ENCODE measurements at regions not wholly inside any gene's neighbourhood (a gene's known extent, or its start where the extent isn't known, plus 50 kb on each side); places are given as distances from the start of the nearest gene placed in this dataset.

DNA sequence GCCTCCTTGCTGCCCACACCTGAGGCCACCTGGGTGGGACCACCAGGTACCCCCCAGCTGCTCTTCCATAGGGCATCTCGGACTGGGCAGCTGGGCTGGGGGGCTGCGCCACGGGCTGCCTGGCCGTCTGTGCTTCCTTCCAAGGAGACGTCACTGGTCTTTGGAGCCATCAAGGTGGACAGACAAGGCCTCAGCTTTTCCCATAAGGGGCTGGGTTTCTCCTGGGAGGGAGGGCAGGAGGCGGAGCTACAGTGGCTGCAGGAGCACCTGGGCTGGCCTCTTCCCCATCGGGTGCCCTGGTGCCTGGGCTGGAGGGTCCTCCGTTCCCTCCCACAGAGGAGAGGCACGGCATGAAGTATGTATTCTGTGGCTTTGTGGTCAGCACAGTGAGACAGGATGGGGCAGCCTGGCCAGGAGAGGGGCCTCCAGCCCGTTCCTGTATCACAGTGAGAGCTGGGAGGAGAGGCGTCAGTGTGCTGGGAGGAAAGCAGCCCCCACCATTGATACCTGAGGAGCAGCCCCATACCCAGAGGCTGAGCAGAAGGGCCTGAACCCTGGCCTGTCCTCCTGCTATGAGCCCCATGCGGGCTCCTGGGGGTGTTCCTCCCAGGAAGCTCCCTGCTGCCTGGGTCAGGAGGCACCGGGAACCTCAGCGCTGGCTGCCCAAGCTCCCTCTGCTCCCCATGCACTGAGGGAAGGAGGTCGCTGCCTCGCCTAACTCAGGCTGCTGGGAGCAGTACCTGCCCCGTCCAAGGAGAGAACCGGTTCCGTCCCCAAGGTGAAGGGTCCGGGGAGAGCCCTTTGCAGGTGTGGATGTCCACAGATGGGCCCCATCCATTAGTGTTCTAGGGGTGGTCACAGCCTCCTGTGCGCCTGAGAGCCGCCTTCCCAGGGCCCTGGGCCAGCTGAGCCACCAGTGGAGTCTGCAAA lies 1075.0 kb downstream of the BRD1 start:
- Mint-ChIP-seq H3K27ac (no peak overlapping the region), H3K4me1 (no peaks in the 10 kb centered on the region), H3K27me3 (peaks cover 3% of the 10 kb centered on the region), H3K36me3 (no peaks in the 10 kb centered on the region), H3K4me3 (no peak overlapping the region), H3K9me3 (peaks cover 0 to 2% (median 0%) of the 10 kb centered on the region in 3 donors)

DNA sequence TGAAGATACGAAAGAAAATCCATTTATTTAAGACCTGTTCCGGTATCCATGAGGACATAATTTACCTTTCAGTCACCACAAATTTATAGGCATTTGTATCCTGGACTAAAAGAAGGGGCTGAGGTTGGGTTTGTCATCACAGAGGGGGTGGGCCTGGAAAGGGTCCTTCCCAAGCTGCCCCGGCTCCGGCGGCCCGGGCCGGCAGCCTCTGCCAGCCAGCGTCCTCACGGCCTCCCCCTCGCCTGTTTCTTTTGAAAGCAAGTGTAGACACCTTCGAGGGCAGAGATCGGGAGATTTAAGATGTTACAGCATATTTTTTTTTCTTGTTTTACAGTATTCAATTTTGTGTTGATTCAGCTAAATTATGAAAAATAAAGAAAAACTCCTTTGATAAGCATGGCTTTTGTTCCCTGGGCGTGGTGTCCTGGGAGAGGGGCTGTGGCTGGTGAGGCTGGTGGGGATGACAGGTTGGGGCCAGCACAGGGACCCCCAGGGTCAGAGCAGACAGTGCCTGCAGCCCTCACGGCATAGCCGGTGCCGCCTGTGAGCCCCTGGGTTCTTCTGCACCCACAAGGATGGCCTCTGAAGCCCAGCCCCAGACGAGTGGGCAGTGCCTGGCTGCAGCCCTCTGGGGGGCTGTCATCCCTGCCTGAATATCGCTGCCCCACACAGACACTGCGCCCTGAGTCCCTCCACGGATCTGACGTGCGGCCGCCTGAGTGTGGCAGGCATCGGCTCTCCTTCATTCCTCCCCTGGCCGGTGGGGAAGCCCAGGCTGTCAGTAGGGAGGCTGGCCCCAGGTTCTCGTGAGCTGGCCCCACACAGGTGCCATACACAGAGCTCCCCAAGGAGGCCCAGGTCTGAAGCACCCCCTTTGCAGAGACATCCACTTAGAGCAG lies 1075.9 kb downstream of the BRD1 start:
- Mint-ChIP-seq H3K9me3 (peaks cover 0 to 2% (median 0%) of the 10 kb centered on the region in 3 donors), H3K27ac (no peak overlapping the region), H3K36me3 (no peaks in the 10 kb centered on the region), H3K4me1 (no peaks in the 10 kb centered on the region), H3K27me3 (peaks cover 3% of the 10 kb centered on the region), H3K4me3 (no peak overlapping the region)

DNA sequence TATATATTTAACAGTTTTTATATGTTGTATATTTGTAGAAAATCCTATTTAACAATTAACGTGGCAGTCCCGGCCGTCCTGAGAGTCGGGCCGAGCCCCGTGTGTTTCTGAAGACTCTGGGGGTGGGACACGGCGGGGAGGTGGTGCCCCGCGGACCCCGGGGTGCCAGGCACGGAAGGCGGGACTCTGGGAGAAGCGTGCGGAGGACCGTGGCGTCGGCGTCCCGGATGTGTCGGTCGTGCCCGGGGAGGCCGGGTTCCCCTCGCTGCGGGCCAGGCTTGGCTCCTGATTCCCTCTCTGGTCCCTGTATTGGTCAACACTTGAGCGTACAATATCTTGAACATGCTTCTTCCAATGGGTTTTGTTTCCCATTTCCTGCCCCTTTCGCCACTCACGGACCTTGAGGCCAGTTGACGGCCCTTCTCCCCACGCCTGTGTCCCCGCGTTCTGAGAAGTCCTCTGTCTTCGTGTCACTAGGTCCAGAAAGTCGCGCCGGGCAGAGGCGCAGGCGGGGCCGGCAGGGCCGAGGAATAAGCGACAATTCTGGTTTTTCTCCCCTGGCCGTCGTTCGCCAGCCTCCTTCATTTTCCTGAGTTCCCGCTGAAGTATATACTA lies 1076.7 kb downstream of the BRD1 start:
- Mint-ChIP-seq H3K4me1 (no peaks in the 10 kb centered on the region), H3K9me3 (peaks cover 0 to 2% (median 0%) of the 10 kb centered on the region in 3 donors), H3K36me3 (no peaks in the 10 kb centered on the region), H3K27me3 (no peaks in the 10 kb centered on the region), H3K4me3 (no peak overlapping the region), H3K27ac (no peak overlapping the region)

DNA sequence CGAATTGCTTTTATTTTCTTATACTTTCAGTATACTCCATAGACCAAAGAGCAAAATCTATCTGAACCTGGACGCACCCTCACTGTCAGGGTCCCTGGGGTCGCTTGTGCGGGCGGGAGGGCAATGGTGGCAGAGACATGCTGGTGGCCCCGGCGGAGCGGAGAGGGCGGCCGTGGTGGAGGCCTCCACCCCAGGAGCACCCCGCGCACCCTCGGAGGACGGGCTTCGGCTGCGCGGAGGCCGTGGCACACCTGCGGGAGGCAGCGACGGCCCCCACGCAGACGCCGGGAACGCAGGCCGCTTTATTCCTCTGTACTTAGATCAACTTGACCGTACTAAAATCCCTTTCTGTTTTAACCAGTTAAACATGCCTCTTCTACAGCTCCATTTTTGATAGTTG lies 1077.4 kb downstream of the BRD1 start:
- Mint-ChIP-seq H3K9me3 (peaks cover 0 to 2% (median 0%) of the 10 kb centered on the region in 3 donors), H3K4me3 (no peak overlapping the region), H3K36me3 (no peaks in the 10 kb centered on the region), H3K27ac (no peak overlapping the region), H3K27me3 (no peaks in the 10 kb centered on the region), H3K4me1 (no peaks in the 10 kb centered on the region)

DNA sequence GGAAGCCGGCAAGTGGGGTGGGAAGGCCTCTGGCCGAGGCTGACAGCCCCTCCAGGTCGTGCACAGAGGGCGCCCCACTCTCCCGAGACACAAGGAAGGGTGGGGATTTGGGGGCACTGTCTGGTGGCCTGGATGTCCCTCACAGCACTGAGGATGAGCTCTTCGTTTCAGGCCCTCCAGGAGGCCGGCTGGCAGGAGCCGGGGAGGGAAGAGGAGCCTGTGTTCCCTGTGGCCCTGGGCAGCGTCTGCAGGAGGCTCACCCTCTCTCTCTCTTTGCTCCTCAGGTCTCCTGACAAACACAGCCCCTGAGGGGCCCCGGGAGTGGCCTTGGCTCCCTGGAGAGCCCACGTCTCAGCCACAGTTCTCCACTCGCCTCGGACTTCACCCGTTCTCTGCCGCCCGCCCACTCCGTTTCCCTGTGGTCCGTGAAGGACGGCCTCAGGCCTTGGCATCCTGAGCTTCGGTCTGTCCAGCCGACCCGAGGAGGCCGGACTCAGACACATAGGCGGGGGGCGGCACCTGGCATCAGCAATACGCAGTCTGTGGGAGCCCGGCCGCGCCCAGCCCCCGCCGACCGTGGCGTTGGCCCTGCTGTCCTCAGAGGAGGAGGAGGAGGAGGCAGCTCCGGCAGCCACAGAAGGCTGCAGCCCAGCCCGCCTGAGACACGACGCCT lies 1078.0 kb downstream of the BRD1 start:
- H3K9me3 Mint-ChIP-seq = peaks cover 0 to 2% (median 0%) of the 10 kb centered on the region in 3 donors

DNA sequence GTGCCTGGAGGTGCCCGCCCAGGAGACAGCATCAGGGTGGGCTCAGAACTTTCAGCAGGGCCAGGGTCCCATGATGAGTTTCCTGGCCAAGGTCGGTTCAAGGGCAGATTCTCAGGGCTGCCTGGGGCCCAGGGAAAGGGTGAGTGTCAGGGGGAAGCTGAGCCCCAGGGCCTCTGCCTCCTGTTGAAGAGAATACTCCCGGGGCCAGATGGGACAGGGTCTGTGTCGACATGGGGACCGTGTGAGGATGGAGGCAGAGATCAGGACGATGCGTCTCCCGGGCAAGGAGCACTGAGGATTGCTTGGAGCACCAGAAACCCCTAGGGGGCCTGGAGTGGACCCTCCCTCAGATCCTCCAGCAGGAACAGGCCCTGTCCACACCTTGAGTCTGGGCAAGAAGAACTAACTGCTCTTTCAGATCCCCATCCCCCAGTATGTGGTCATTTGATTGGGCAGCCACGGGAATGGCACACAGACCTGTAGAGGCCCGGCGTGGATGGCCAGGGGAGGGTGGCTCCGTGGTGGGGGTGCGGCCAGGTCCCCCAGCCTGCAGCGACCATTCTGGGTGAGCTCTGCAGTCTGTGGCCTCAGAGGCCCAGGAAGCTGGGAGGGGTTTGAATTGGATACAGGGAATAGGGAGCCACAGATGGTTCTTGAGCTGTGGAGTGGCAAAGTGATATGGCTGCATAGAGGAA lies 1078.7 kb downstream of the BRD1 start:
- Mint-ChIP-seq H3K4me1 (no peaks in the 10 kb centered on the region), H3K36me3 (no peaks in the 10 kb centered on the region), H3K27me3 (no peaks in the 10 kb centered on the region), H3K4me3 (no peak overlapping the region), H3K9me3 (no peaks in the 10 kb centered on the region), H3K27ac (no peak overlapping the region)

More for the DNA sequence above, 1078.0 kb downstream of the BRD1 start:
- Mint-ChIP-seq H3K27me3 (no peaks in the 10 kb centered on the region), H3K36me3 (no peaks in the 10 kb centered on the region), H3K4me1 (no peaks in the 10 kb centered on the region), H3K27ac (no peak overlapping the region), H3K4me3 (no peak overlapping the region)

DNA sequence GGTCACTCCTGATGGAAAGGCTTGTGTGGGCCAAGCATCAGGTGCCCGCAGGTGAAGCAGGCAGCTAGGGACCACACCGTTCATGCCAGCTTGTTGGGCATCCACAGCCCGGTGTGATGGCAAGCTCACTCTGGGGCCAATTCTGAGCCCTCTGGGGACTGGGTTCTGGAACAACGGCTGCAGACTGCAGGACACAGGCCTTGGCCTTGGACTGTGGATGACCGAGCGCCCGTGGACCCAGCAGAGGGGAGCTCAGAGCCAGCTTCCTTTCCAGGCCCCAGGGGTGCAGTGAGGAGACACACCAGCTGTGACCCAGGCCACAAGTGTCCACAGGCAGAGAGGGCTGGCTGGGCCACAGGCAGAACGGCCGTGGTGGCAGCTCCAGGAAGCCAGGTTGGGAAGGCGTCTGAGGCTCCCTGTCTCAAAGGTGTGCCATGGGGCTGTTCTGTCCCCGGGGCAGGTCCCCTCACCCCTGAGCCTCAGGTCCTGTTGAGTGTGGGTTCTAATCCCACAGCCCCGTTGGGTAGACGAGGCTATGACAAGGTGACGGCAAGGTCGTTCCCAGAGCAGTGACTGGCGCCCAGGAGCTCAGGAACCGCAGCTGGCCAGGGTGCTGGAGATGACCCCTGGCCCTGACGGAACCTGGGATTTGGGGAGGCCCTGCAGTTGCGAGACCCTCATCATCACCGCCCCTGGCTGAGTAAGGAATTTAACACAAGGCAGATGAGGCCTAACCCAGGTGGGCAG lies 1079.4 kb downstream of the BRD1 start:
- H3K27ac Mint-ChIP-seq = no peak overlapping the region
- no peaks in the 10 kb centered on the region for H3K9me3 Mint-ChIP-seq
- no peak overlapping the region for H3K4me3 Mint-ChIP-seq
- H3K36me3 Mint-ChIP-seq = no peaks in the 10 kb centered on the region
- H3K27me3 Mint-ChIP-seq = no peaks in the 10 kb centered on the region
- no peaks in the 10 kb centered on the region for H3K4me1 Mint-ChIP-seq

DNA sequence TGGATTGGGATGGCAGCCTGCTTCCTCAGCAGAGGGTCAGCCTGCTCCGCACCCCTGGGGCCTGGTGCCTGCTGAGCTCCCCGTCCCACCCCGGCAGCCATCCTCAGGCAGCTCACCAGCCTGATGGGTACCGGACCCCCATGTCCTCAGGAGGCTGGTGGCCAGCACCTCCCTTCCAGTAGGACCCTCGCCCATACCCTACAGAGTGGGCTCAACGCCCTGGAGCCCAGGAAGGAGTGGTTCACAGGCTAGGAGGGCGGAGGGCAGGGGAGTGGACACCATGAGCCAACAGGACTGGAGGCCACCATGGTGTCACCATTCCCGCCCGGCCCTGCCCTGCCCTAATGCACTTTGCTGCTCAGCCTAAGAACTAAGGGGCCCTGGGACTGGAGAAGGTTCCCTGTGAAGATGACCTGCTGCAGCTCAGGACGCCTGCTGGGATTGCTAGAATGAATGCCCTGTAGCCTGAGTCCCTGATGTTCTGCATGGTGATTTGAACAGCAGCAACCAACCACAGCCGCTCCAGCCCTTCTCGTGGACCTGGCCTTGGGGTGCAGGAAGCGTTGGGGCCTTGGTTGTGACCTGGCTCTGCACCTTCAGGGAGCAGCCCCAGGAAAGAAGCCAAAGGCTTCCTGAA lies 1080.8 kb downstream of the BRD1 start:
- H3K9me3 Mint-ChIP-seq = no peaks in the 10 kb centered on the region
- no peaks in the 10 kb centered on the region for H3K36me3 Mint-ChIP-seq
- H3K27ac Mint-ChIP-seq = no peak overlapping the region
- H3K4me3 Mint-ChIP-seq = no peak overlapping the region
- H3K27me3 Mint-ChIP-seq = no peaks in the 10 kb centered on the region
- H3K4me1 Mint-ChIP-seq = no peaks in the 10 kb centered on the region

DNA sequence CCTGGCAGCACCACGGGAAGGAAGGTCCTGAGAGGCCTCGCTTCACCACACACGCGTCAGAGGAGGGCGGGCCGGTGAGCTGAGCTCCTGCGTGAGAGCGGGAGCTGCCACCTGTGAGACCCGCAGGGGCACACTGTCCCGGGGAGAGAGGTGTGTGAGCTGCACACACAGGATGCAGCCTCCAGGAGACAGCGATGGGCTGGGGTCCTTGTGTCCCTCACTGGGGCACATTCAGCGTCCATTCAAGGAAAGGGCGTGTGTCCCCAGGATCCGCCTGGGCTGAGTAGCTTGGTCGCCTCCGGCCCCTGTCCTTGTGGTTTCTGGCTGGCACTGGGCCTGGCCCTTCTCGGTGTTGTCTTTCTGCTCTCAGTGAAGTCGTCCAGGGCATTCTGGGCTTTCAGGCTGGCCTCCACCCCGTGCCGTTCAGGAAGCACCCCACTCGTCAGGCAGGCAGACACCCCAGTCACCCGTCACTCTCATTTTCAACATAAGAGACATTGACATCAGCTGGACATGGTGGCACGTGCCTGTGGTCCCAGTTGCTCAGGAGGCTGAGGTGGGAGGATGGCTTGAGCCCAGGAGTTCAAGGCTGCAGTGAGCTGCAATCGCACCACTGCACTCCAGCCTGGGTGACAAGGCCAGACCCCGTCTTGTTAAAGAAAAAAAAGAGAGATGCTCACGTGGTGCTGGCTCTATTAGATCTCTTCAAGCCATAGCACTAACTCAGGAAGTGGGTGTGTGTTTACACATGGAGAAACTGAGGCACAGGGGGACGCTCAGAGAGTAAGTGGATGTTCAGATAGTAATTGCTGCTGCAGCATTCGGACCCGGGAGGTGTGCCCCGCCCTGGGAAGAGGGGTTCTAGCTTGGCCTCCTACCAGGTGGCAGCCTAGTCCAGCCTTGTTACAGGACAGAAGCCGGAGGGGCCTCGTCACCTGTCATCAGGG lies 1081.6 kb downstream of the BRD1 start:
- no peak overlapping the region for H3K27ac Mint-ChIP-seq
- H3K4me1 Mint-ChIP-seq = no peaks in the 10 kb centered on the region
- no peak overlapping the region for H3K4me3 Mint-ChIP-seq
- H3K36me3 Mint-ChIP-seq = no peaks in the 10 kb centered on the region
- H3K9me3 Mint-ChIP-seq = no peaks in the 10 kb centered on the region
- no peaks in the 10 kb centered on the region for H3K27me3 Mint-ChIP-seq

DNA sequence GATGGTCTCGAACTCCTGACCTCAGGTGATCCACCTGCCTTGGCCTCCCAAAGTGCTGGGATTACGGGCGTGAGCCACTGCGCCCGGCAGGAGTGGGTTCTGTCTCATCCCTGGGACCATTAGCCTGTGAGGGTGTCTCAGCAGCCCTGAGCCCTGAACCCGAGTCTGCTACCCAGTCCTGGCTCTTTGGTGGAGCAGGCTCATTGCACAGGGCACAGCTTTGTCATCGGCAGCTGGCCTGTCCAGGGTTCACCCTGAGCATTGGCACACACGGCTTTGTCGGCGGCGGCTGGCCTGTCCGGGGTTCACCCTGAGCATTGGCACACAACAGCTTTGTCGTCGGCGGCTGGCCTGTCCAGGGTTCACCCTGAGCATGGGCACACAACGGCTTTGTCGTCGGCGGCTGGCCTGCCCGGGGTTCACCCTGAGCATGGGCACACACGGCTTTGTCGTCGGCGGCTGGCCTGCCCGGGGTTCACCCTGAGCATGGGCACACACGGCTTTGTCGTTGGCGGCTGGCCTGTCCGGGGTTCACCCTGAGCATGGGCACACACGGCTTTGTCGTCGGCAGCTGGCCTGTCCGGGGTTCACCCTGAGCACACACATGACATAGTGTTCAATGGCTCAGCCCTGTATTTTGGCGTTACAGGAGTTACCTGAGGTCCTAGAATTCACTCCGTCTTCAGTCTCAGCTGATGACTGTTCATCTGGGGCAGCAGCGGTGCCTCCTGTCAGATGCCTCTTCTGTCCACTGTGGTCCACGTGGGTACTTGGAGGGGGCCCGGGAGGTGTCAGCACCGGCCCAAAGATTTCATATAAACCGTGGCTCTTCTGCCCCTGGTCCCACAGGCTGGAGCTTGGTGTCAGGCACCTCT lies 1082.5 kb downstream of the BRD1 start:
- H3K27me3 Mint-ChIP-seq = no peaks in the 10 kb centered on the region
- no peak overlapping the region for H3K27ac Mint-ChIP-seq
- no peaks in the 10 kb centered on the region for H3K4me1 Mint-ChIP-seq
- no peak overlapping the region for H3K4me3 Mint-ChIP-seq
- no peaks in the 10 kb centered on the region for H3K36me3 Mint-ChIP-seq
- no peaks in the 10 kb centered on the region for H3K9me3 Mint-ChIP-seq

DNA sequence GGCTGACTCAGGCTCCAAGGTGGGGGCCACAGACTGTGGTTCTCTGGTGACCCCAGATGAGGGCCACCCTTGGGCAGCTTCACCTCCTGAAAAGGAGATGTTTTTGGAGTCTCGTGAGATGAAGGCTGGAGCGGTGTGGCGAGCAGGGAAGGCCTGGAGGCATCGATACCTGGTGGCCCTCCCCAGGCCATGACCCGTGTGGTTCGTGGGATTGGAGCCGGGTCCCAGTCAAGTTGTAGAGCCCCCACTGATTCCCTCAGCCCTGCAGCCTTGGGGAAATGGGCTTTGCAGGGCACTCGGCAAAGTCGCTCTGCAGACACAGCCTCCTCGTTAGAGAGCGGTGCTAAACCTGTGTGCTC lies 1083.4 kb downstream of the BRD1 start:
- H3K36me3 Mint-ChIP-seq = no peaks in the 10 kb centered on the region
- H3K27me3 Mint-ChIP-seq = no peaks in the 10 kb centered on the region
- H3K27ac Mint-ChIP-seq = no peak overlapping the region

More for the DNA sequence above, 1083.4 kb downstream of the BRD1 start:
- Mint-ChIP-seq H3K4me1 (no peaks in the 10 kb centered on the region), H3K9me3 (no peaks in the 10 kb centered on the region), H3K4me3 (no peak overlapping the region)
